ENCODE measurements at regions not wholly inside any gene's neighbourhood (a gene's known extent, or its start where the extent isn't known, plus 50 kb on each side); places are given as distances from the start of the nearest gene placed in this dataset.

- H3K27ac ChIP-seq (ENCODE audit: low read length) = no peak overlapping the region
- H4K20me1 ChIP-seq (ENCODE audit: insufficient read depth) = no peaks in the 10 kb centered on the region
- H3K9me2 ChIP-seq (ENCODE audit: insufficient read depth, low read length) = no peaks in the 10 kb centered on the region
- no peaks in the 10 kb centered on the region for H3K36me3 ChIP-seq (ENCODE audit: insufficient read depth, low read length)
- H3K4me2 ChIP-seq (ENCODE audit: low read length) = no peak overlapping the region
- H3K27me3 ChIP-seq (ENCODE audit: insufficient read depth, low read depth, low read length) = no peaks in the 10 kb centered on the region
- no peak for TF ChIP-seq CTCF (IDR thresholded peaks at IDR 0.05; ENCODE audit: poor library complexity, severe bottlenecking)
- TF ChIP-seq MXI1 (conservative IDR thresholded peaks at IDR 0.05; ENCODE audit: poor library complexity, severe bottlenecking) = no peak
- no peak for TF ChIP-seq REST (IDR thresholded peaks at IDR 0.05; ENCODE audit: borderline replicate concordance)
- no peak for TF ChIP-seq EZH2 (IDR thresholded peaks at IDR 0.05; ENCODE audit: borderline replicate concordance, insufficient read depth, low read length, poor library complexity, severe bottlenecking)
- TF ChIP-seq RAD21 (conservative IDR thresholded peaks at IDR 0.05) = no peak
- no peak for TF ChIP-seq TAF1 (IDR thresholded peaks at IDR 0.05; ENCODE audit: low read depth)
- no peak for TF ChIP-seq POLR2AphosphoS5 (IDR thresholded peaks at IDR 0.05)
- no peak for TF ChIP-seq EP300 (conservative IDR thresholded peaks at IDR 0.05; ENCODE audit: poor library complexity, severe bottlenecking)
- TF ChIP-seq SMC3 (conservative IDR thresholded peaks at IDR 0.05; ENCODE audit: poor library complexity) = no peak
- H3K9ac ChIP-seq (ENCODE audit: low read length) = no peak overlapping the region
- H3K9me3 ChIP-seq (ENCODE audit: low read length) = no peaks in the 10 kb centered on the region
- no peak overlapping the region for H3K4me3 ChIP-seq (ENCODE audit: low read length)
- no peaks in the 10 kb centered on the region for H3F3A ChIP-seq (ENCODE audit: insufficient read depth, low read length, poor library complexity, severe bottlenecking)
- no peaks in the 10 kb centered on the region for H3K79me2 ChIP-seq (replicated peaks; ENCODE audit: insufficient read depth, low read length)
- H2AFZ ChIP-seq (ENCODE audit: low read depth, low read length) = no peak overlapping the region
Observed at GRCh38 chr2:180722551-180723239, 257.7 kb upstream of the UBE2E3 start.

- Histone ChIP-seq H3K9ac (ENCODE audit: low read length) (no peak overlapping the region), H3K27ac (ENCODE audit: low read length) (no peak overlapping the region), H3K27me3 (ENCODE audit: insufficient read depth, low read depth, low read length) (no peaks in the 10 kb centered on the region), H3K79me2 (replicated peaks; ENCODE audit: insufficient read depth, low read length) (no peaks in the 10 kb centered on the region), H4K20me1 (ENCODE audit: insufficient read depth) (no peaks in the 10 kb centered on the region), H3F3A (ENCODE audit: insufficient read depth, low read length, poor library complexity, severe bottlenecking) (no peaks in the 10 kb centered on the region), H3K36me3 (ENCODE audit: insufficient read depth, low read length) (no peaks in the 10 kb centered on the region), H3K4me2 (ENCODE audit: low read length) (no peak overlapping the region), H3K9me3 (ENCODE audit: low read length) (no peaks in the 10 kb centered on the region), H3K4me3 (ENCODE audit: low read length) (no peak overlapping the region), H2AFZ (ENCODE audit: low read depth, low read length) (no peak overlapping the region), H3K9me2 (ENCODE audit: insufficient read depth, low read length) (no peaks in the 10 kb centered on the region)
- no peak for TF ChIP-seq CTCF (IDR thresholded peaks at IDR 0.05; ENCODE audit: poor library complexity, severe bottlenecking)
Observed at GRCh38 chr2:180720829-180721228, 259.6 kb upstream of the UBE2E3 start.

All from neural cell (in vitro differentiated cells).